Osteocyte (in vitro differentiated cells): ENCODE measurements at regions not wholly inside any gene's neighbourhood (a gene's known extent, or its start where the extent isn't known, plus 50 kb on each side); places are given as distances from the start of the nearest gene placed in this dataset.

ENCODE experiments used
- DNase-seq: peaks from one replicate; pipeline ENCODE4 v3.0.0; 2021; ENCODE audit warnings: mixed read lengths; ENCODE audit not compliant: unreplicated experiment; ENCODE audit errors: extremely low spot score
- H3K27ac Mint-ChIP-seq: one replicate; pipeline ENCODE4 v1.8.0; 2021; ENCODE audit warnings: mild to moderate bottlenecking, mixed read lengths; ENCODE audit not compliant: unreplicated experiment
- H3K27me3 Mint-ChIP-seq: one replicate; pipeline ENCODE4 v1.8.0; 2021; ENCODE audit warnings: mixed read lengths; ENCODE audit not compliant: unreplicated experiment
- H3K36me3 Mint-ChIP-seq: one replicate; pipeline ENCODE4 v1.8.0; 2021; ENCODE audit warnings: mixed read lengths; ENCODE audit not compliant: unreplicated experiment
- H3K4me1 Mint-ChIP-seq: one replicate; pipeline ENCODE4 v1.8.0; 2021; ENCODE audit warnings: mixed read lengths; ENCODE audit not compliant: unreplicated experiment
- H3K4me3 Mint-ChIP-seq: one replicate; pipeline ENCODE4 v1.8.0; 2021; ENCODE audit warnings: mild to moderate bottlenecking, moderate library complexity, mixed read lengths; ENCODE audit not compliant: unreplicated experiment
- H3K9me3 Mint-ChIP-seq: one replicate; pipeline ENCODE4 v1.8.0; 2021; ENCODE audit warnings: mixed read lengths; ENCODE audit not compliant: unreplicated experiment
- CTCF ChIP-seq: fragments of 200-600 bp; sonication (generic); IDR thresholded peaks from 2 replicates; pipeline ENCODE4 v1.5.0; 2021; ENCODE audit warnings: antibody characterized with exemption, mild to moderate bottlenecking, moderate library complexity

- peak overlapping the region; percentile 95 for H3K27ac Mint-ChIP-seq
- TF ChIP-seq CTCF, result no peak
- peaks cover 4% of the 10 kb centered on the region for H3K9me3 Mint-ChIP-seq
- H3K36me3 Mint-ChIP-seq, result no peaks in the 10 kb centered on the region
- H3K4me3 Mint-ChIP-seq, result no peak overlapping the region
- peaks cover 40% of the 10 kb centered on the region for H3K4me1 Mint-ChIP-seq
- no peak for DNase-seq
- H3K27me3 Mint-ChIP-seq, result no peaks in the 10 kb centered on the region
Measured at GRCh38 chr7:131190581-131190980, 137.1 kb upstream of the MKLN1 start.

GRCh38 chr7:131194070-131194865, 133.4 kb upstream of the MKLN1 start:
- no peak overlapping the region for H3K27ac Mint-ChIP-seq
- no peak for DNase-seq
- no peaks in the 10 kb centered on the region for H3K9me3 Mint-ChIP-seq
- no peak for TF ChIP-seq CTCF
- H3K36me3 Mint-ChIP-seq, result no peaks in the 10 kb centered on the region
- H3K4me1 Mint-ChIP-seq, result peaks cover 27% of the 10 kb centered on the region
- peaks cover 3% of the 10 kb centered on the region for H3K27me3 Mint-ChIP-seq
- H3K4me3 Mint-ChIP-seq, result no peak overlapping the region

- no peak for DNase-seq
- Mint-ChIP-seq H3K4me3 (no peak overlapping the region), H3K9me3 (no peaks in the 10 kb centered on the region), H3K27me3 (peaks cover 3% of the 10 kb centered on the region), H3K36me3 (no peaks in the 10 kb centered on the region), H3K4me1 (peaks cover 4% of the 10 kb centered on the region), H3K27ac (no peak overlapping the region)
- TF ChIP-seq CTCF, result no peak
Measured at GRCh38 chr7:131196803-131197202, 130.9 kb upstream of the MKLN1 start.

- H3K27me3 Mint-ChIP-seq, result peaks cover 8% of the 10 kb centered on the region
- H3K27ac Mint-ChIP-seq, result no peak overlapping the region
- H3K4me1 Mint-ChIP-seq, result peaks cover 4% of the 10 kb centered on the region
- H3K4me3 Mint-ChIP-seq, result no peak overlapping the region
- DNase-seq, result no peak
- no peaks in the 10 kb centered on the region for H3K36me3 Mint-ChIP-seq
- no peaks in the 10 kb centered on the region for H3K9me3 Mint-ChIP-seq
- TF ChIP-seq CTCF, result no peak
Measured at GRCh38 chr7:131197920-131198615, 129.6 kb upstream of the MKLN1 start.

GRCh38 chr7:131202451-131202850, 125.2 kb upstream of the MKLN1 start:
- H3K4me3 Mint-ChIP-seq, result no peak overlapping the region
- no peak for TF ChIP-seq CTCF
- H3K27ac Mint-ChIP-seq, result no peak overlapping the region
- H3K4me1 Mint-ChIP-seq, result no peaks in the 10 kb centered on the region
- H3K27me3 Mint-ChIP-seq, result peaks cover 8% of the 10 kb centered on the region
- H3K36me3 Mint-ChIP-seq, result no peaks in the 10 kb centered on the region
- no peaks in the 10 kb centered on the region for H3K9me3 Mint-ChIP-seq
- no peak for DNase-seq
